Transverse colon (tissue), 4 donors: ENCODE measurements at regions not wholly inside any gene's neighbourhood (a gene's known extent, or its start where the extent isn't known, plus 50 kb on each side); places are given as distances from the start of the nearest gene placed in this dataset.

ENCODE experiments used
- DNase-seq: peaks from one replicate; pipeline ENCODE4 v3.0.0-alpha.2; 2019
- H3K27ac ChIP-seq, 4 donors: fragments of 200-600 bp; sonication (generic); 2 replicates each; pipeline ENCODE4 v1.5.1; 2016 to 2018; ENCODE audit warnings: inconsistent platforms in 4 of 4
- H3K27me3 ChIP-seq: fragments of 200-600 bp; sonication (generic); 2 replicates; pipeline ENCODE4 v1.5.1; 2017; ENCODE audit warnings: inconsistent platforms
- H3K36me3 ChIP-seq, 4 donors: fragments of 200-600 bp; sonication (generic); 2 replicates each; pipeline ENCODE4 v1.5.1; 2017 to 2019; ENCODE audit warnings: inconsistent platforms in 4 of 4
- H3K4me1 ChIP-seq, 4 donors: fragments of 200-600 bp; sonication (generic); 2 replicates each; pipeline ENCODE4 v1.5.1; 2017 to 2020; ENCODE audit warnings: inconsistent platforms in 4 of 4
- H3K4me3 ChIP-seq, 4 donors: fragments of 200-600 bp; sonication (generic); 1 replicate in 1 of 4; 2 replicates in 3 of 4; pipeline versions ENCODE4 v1.5.1 to v1.6.1; 2017 to 2019; ENCODE audit warnings: inconsistent platforms in 4 of 4
- H3K9me3 ChIP-seq, 2 donors: fragments of 200-600 bp; sonication (generic); 2 replicates each; pipeline ENCODE4 v1.5.1; 2017 to 2019; ENCODE audit warnings: inconsistent platforms in 2 of 2
- CTCF ChIP-seq, 5 experiments: fragments of 200-600 bp in 3 of 5; fragments of 450-650 bp in 2 of 5; sonication (generic) in 3 of 5; IDR thresholded peaks; 1 replicate in 2 of 5; 2 replicates in 3 of 5; pipeline ENCODE4 v1.5.1; 2016 to 2017; ENCODE audit warnings: antibody characterized with exemption in 5 of 5, inconsistent platforms in 3 of 5, mild to moderate bottlenecking in 2 of 5, moderate library complexity in 1 of 5
- EP300 ChIP-seq: sonication (generic); formaldehyde crosslinking; IDR thresholded peaks from one replicate; pipeline ENCODE4 v1.6.1; 2017; ENCODE audit warnings: antibody characterized with exemption, low read depth
- POLR2A ChIP-seq: fragments of 450-650 bp; IDR thresholded peaks from one replicate; pipeline ENCODE4 v1.6.1; 2016; ENCODE audit warnings: antibody characterized with exemption, mild to moderate bottlenecking, moderate library complexity
- POLR2AphosphoS5 ChIP-seq, 3 donors: sonication (generic); formaldehyde crosslinking; IDR thresholded peaks; one replicate each; pipeline ENCODE4 v1.6.1; 2016; ENCODE audit warnings: antibody characterized with exemption in 3 of 3
- WGBS, 2 donors: methylation state at CpG; one replicate each; pipeline ENCODE4 v1.1.5; 2018; ENCODE audit warnings: low coverage in 1 of 2; 5-methylcytosine and 5-hydroxymethylcytosine counted together
- in situ Hi-C, 4 donors: fragments of 200-750 bp; cut with MboI; loops; one replicate each; pipeline versions ENCODE4 v1.15.0 to v1.15.1; 2017; ENCODE audit warnings: low sequenced_read_pairs in 3 of 4, low pct_ligation_motif_present in 1 of 4, low pct_unique_long_range_greater_than_20kb in 1 of 4
- intact Hi-C: fragments of 100-400 bp; cut with DNase I; formaldehyde crosslinking; loops from one replicate; pipeline ENCODE4 v1.15.1; 2023; ENCODE audit warnings: low total_unique reads

GRCh38 chrX:10828640-10829039, 208.3 kb upstream of the MID1 start:
- Histone ChIP-seq H3K9me3 (no peaks in the 10 kb centered on the region), H3K27ac (no peak overlapping the region), H3K4me3 (no peak overlapping the region), H3K27me3 (no peaks in the 10 kb centered on the region), H3K36me3 (no peaks in the 10 kb centered on the region), H3K4me1 (no peaks in the 10 kb centered on the region)
- 31 to 100% methylated on average over 1 to 4 of the region's 4 CpGs for WGBS, 2 donors
- intact Hi-C loops, result no loop called here
- DNase-seq, result peak; percentile 9
- TF ChIP-seq CTCF (IDR thresholded peaks at IDR 0.05) (no peak), POLR2AphosphoS5 (IDR thresholded peaks at IDR 0.05) (no peak), POLR2A (no peak), EP300 (no peak)
- in situ Hi-C loops, result no loop called here

GRCh38 chrX:10831716-10832502, 211.5 kb upstream of the MID1 start:
- Histone ChIP-seq H3K4me3 (peak overlapping the region in 3 of 4 donors; percentile 25 to 44 (median 29)), H3K36me3 (no peaks in the 10 kb centered on the region)

GRCh38 chrX:10833299-10834169, 213.1 kb upstream of the MID1 start:
- no peaks in the 10 kb centered on the region for H3K9me3 ChIP-seq
- peak; percentile 70 for DNase-seq
- in situ Hi-C loops, result no loop called here
- no peaks in the 10 kb centered on the region for H3K36me3 ChIP-seq
- WGBS, 2 donors, result 46% methylated on average over 13 of the region's 13 CpGs; no CpG with 5 or more reads in 1 of the 2 donors
- H3K4me1 ChIP-seq, result no peaks in the 10 kb centered on the region
- H3K27ac ChIP-seq, result peak overlapping the region; percentile 73 to 83 (median 77)
- intact Hi-C loops, result no loop called here
- TF ChIP-seq POLR2AphosphoS5 (IDR thresholded peaks at IDR 0.05) (peak in 2 of 3 donors; percentile 29 to 47), POLR2A (peak; percentile 62), CTCF (IDR thresholded peaks at IDR 0.05) (no peak), EP300 (no peak)
- H3K27me3 ChIP-seq, result no peaks in the 10 kb centered on the region
- peak overlapping the region in 3 of 4 donors; percentile 25 to 44 (median 29) for H3K4me3 ChIP-seq

More at GRCh38 chrX:10831716-10832502, 211.5 kb upstream of the MID1 start:
- no peaks in the 10 kb centered on the region for H3K4me1 ChIP-seq
- in situ Hi-C loops, result no loop called here
- peak; percentile 7 for DNase-seq
- H3K9me3 ChIP-seq, result no peaks in the 10 kb centered on the region
- H3K27ac ChIP-seq, result peak overlapping the region; percentile 73 to 83 (median 77)
- 39 to 48% methylated on average over 4 to 8 of the region's 8 CpGs for WGBS, 2 donors
- intact Hi-C loops, result no loop called here
- TF ChIP-seq POLR2AphosphoS5 (IDR thresholded peaks at IDR 0.05) (no peak), EP300 (no peak), CTCF (IDR thresholded peaks at IDR 0.05) (no peak), POLR2A (no peak)
- no peaks in the 10 kb centered on the region for H3K27me3 ChIP-seq

- 57 to 100% methylated on average over 1 to 4 of the region's 4 CpGs for WGBS, 2 donors
- Histone ChIP-seq H3K36me3 (no peaks in the 10 kb centered on the region), H3K9me3 (no peaks in the 10 kb centered on the region), H3K4me1 (no peaks in the 10 kb centered on the region), H3K27ac (no peak overlapping the region), H3K4me3 (no peak overlapping the region), H3K27me3 (no peaks in the 10 kb centered on the region)
- DNase-seq, result no peak
- intact Hi-C loops, result no loop called here
- no peak for TF ChIP-seq CTCF (IDR thresholded peaks at IDR 0.05)
- no peak for TF ChIP-seq POLR2A
- in situ Hi-C loops, result no loop called here
These were observed 221.2 kb upstream of the MID1 start for GRCh38 chrX:10841579-10841978.
